Fibroblast of skin of right biceps (primary cell): ENCODE measurements at regions not wholly inside any gene's neighbourhood (a gene's known extent, or its start where the extent isn't known, plus 50 kb on each side); places are given as distances from the start of the nearest gene placed in this dataset.

Experiments
- DNase-seq: peaks from one replicate; pipeline ENCODE4 v3.0.0-alpha.2; 2013

- no peak for DNase-seq
These were observed 1731.5 kb upstream of the FLRT2 start for GRCh38 chr14:83798421-83798820.

GRCh38 chr14:83799233-83799632, 1730.7 kb upstream of the FLRT2 start:
- DNase-seq, result no peak

- no peak for DNase-seq
These were observed 1715.0 kb upstream of the FLRT2 start for GRCh38 chr14:83814896-83815295.

- no peak for DNase-seq
These were observed 1713.2 kb upstream of the FLRT2 start for GRCh38 chr14:83816761-83817160.

GRCh38 chr14:83825843-83826242, 1704.1 kb upstream of the FLRT2 start:
- no peak for DNase-seq

- peak; percentile 70 for DNase-seq
These were observed 1703.1 kb upstream of the FLRT2 start for GRCh38 chr14:83826838-83827237.

GRCh38 chr14:83827383-83827782, 1702.6 kb upstream of the FLRT2 start:
- DNase-seq, result peak; percentile 7

GRCh38 chr14:83828406-83828805, 1701.5 kb upstream of the FLRT2 start:
- DNase-seq, result peak; percentile 25

- DNase-seq, result no peak
These were observed 1699.6 kb upstream of the FLRT2 start for GRCh38 chr14:83830316-83830715.

- no peak for DNase-seq
These were observed 1691.7 kb upstream of the FLRT2 start for GRCh38 chr14:83838226-83838625.

GRCh38 chr14:83842547-83842946, 1687.4 kb upstream of the FLRT2 start:
- no peak for DNase-seq

GRCh38 chr14:83847102-83847501, 1682.8 kb upstream of the FLRT2 start:
- DNase-seq, result no peak

GRCh38 chr14:83850092-83850491, 1679.9 kb upstream of the FLRT2 start:
- DNase-seq, result no peak

- DNase-seq, result no peak
These were observed 1673.6 kb upstream of the FLRT2 start for GRCh38 chr14:83856334-83856733.

- DNase-seq, result peak; percentile 61
These were observed 1669.3 kb upstream of the FLRT2 start for GRCh38 chr14:83860631-83861155.

- DNase-seq, result no peak
These were observed 1666.7 kb upstream of the FLRT2 start for GRCh38 chr14:83863042-83863774.

- no peak for DNase-seq
These were observed 1665.8 kb upstream of the FLRT2 start for GRCh38 chr14:83864106-83864505.

- DNase-seq, result peak; percentile 58
These were observed 1662.2 kb upstream of the FLRT2 start for GRCh38 chr14:83867566-83868225.

GRCh38 chr14:83870546-83871270, 1659.2 kb upstream of the FLRT2 start:
- DNase-seq, result peak; percentile 4

- no peak for DNase-seq
These were observed 1656.3 kb upstream of the FLRT2 start for GRCh38 chr14:83873669-83874068.

GRCh38 chr14:83874662-83875061, 1655.3 kb upstream of the FLRT2 start:
- peak; percentile 45 for DNase-seq

- no peak for DNase-seq
These were observed 1646.2 kb upstream of the FLRT2 start for GRCh38 chr14:83883732-83884131.

GRCh38 chr14:83885837-83886293, 1644.1 kb upstream of the FLRT2 start:
- no peak for DNase-seq

GRCh38 chr14:83887866-83888265, 1642.1 kb upstream of the FLRT2 start:
- DNase-seq, result peak; percentile 64
